Right lobe of liver (tissue), 6 donors: ENCODE measurements at regions not wholly inside any gene's neighbourhood (a gene's known extent, or its start where the extent isn't known, plus 50 kb on each side); places are given as distances from the start of the nearest gene placed in this dataset.
A peak's percentile ranks its signal among the peaks of the same experiment; 100 is the strongest.

Source experiments
- ATAC-seq, 4 donors: fragments of 200-7000 bp; cut with Tn5 transposase; one replicate each; pipeline ENCODE4 v1.9.1; 2020; ENCODE audit warnings: mild to moderate bottlenecking in 4 of 4, moderate library complexity in 4 of 4
- DNase-seq, 3 donors: peaks; one replicate each; pipeline ENCODE4 v3.0.0-alpha.2; 2020
- H3K27ac ChIP-seq, 3 donors: fragments of 200-600 bp; one replicate each; pipeline ENCODE4 v1.8.0; 2022
- H3K27me3 ChIP-seq, 2 donors: fragments of 200-600 bp; one replicate each; pipeline ENCODE4 v1.8.0; 2022
- H3K36me3 ChIP-seq, 4 donors: fragments of 200-600 bp; sonication (generic) in 1 of 4; one replicate each; pipeline versions ENCODE4 v1.5.1 to v1.8.0; 2017 to 2022; ENCODE audit warnings: control low read depth in 1 of 4
- H3K4me1 ChIP-seq, 4 donors: fragments of 200-600 bp; sonication (generic) in 1 of 4; one replicate each; pipeline versions ENCODE4 v1.5.1 to v1.8.0; 2017 to 2022; ENCODE audit warnings: control low read depth in 1 of 4
- H3K4me3 ChIP-seq, 3 donors: fragments of 200-600 bp; one replicate each; pipeline ENCODE4 v1.8.0; 2022
- H3K9me3 ChIP-seq, 4 donors: fragments of 200-600 bp; sonication (generic) in 1 of 4; one replicate each; pipeline versions ENCODE4 v1.5.1 to v1.8.0; 2017 to 2022; ENCODE audit warnings: control low read depth in 1 of 4
- POLR2A ChIP-seq: fragments of 450-650 bp; IDR thresholded peaks from one replicate; pipeline ENCODE4 v1.6.1; 2017; ENCODE audit warnings: antibody characterized with exemption, mild to moderate bottlenecking
- WGBS: methylation state at CpG from one replicate; pipeline ENCODE4 v1.1.6; 2018; ENCODE audit warnings: low coverage, low lambda C conversion rate; ENCODE audit not compliant: insufficient coverage; ENCODE audit errors: missing lambda C conversion rate; 5-methylcytosine and 5-hydroxymethylcytosine counted together
- intact Hi-C, 2 donors: fragments of 100-400 bp; cut with DNase I; formaldehyde crosslinking; loops; one replicate each; pipeline versions ENCODE4 v1.11.2 to v1.14.1; 2022
- TF ChIP-seq, protein P1 (sequence below), 4 donors: fragments of 200-600 bp in 3 of 4; fragments of 450-650 bp in 1 of 4; IDR thresholded peaks; one replicate each; pipeline versions ENCODE4 v1.5.1 to v1.8.0; 2016 to 2022; ENCODE audit warnings: antibody characterized with exemption in 4 of 4, mild to moderate bottlenecking in 2 of 4
- donor health status: DM: no; HTN: yes; CAD: no.
- donor health status: DM: no; HTN: no; CAD: no.
- donor health status: DM: no; HTN: no; CAD: no.
- donor health status: DM: no; HTN: yes; CAD: no.
- donor health status: DM: no; HTN: yes; CAD: no.

DNA sequence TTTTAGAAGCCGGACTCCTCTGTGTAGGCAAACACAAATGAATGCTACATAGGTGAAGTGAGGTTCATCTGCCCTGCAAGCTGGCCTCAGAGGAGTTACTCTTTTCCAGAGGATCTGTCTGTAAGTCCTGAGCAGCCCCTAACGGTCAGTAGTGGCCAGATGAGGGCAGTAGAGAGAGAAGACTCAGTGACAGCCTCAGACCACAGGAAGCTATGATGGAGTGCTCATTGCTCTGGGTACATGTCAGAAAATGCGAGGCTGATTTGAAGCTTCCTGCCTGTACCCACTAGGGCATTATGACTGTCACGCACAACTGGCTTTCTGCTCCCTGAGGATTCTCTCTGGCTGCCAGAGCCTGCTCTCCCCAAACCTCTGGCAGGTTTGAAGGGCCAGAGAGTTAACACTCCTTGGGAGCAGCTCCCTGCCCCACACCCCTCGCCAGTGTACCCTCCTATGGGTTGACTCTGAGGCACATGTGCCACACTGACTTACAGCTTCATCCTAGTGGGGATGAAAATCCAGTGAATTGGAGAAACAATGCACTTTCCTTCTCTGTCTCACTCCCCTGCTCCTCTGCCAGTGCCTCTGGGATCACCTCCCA, 141.5 kb downstream of the GABRG2 start:
- TF ChIP-seq POLR2A = no peak
- TF ChIP-seq, protein P1, sequence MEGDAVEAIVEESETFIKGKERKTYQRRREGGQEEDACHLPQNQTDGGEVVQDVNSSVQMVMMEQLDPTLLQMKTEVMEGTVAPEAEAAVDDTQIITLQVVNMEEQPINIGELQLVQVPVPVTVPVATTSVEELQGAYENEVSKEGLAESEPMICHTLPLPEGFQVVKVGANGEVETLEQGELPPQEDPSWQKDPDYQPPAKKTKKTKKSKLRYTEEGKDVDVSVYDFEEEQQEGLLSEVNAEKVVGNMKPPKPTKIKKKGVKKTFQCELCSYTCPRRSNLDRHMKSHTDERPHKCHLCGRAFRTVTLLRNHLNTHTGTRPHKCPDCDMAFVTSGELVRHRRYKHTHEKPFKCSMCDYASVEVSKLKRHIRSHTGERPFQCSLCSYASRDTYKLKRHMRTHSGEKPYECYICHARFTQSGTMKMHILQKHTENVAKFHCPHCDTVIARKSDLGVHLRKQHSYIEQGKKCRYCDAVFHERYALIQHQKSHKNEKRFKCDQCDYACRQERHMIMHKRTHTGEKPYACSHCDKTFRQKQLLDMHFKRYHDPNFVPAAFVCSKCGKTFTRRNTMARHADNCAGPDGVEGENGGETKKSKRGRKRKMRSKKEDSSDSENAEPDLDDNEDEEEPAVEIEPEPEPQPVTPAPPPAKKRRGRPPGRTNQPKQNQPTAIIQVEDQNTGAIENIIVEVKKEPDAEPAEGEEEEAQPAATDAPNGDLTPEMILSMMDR (IDR thresholded peaks at IDR 0.05) = peak; percentile 28 to 53 (median 36)
- H3K36me3 ChIP-seq = no peaks in the 10 kb centered on the region
- no peak overlapping the region for H3K27ac ChIP-seq
- intact Hi-C loops = no loop called here
- peak in 1 of 3 donors; percentile 43 for DNase-seq
- H3K4me1 ChIP-seq = no peaks in the 10 kb centered on the region
- H3K27me3 ChIP-seq = peaks cover 0 to 4% of the 10 kb centered on the region in 2 donors
- ATAC-seq = peak; percentile 65 to 82 (median 72)
- H3K4me3 ChIP-seq = no peak overlapping the region
- WGBS = 17% methylated on average over 3 of the region's 5 CpGs
- no peaks in the 10 kb centered on the region for H3K9me3 ChIP-seq

DNA sequence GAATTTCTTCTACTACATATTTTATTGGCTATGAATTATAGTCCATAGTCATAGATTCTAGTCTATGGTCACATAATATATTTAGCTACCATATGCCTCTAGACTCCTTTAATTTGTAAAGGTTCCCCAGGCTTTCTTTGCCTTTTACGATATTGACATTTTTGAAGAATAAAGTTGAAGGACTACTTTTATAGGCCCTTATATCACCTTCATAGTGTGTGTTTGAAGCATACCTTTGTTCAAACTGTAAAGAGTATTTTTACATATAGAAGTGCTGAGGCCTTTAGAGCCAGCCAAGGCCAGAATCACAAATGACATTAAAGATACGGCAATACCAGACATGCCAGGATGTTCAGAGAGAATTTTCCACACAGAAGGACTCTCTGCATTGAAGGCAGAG, 147.0 kb downstream of the GABRG2 start:
- no peaks in the 10 kb centered on the region for H3K36me3 ChIP-seq
- DNase-seq (no peak), ATAC-seq (no peak)
- no peaks in the 10 kb centered on the region for H3K9me3 ChIP-seq
- no peak for TF ChIP-seq POLR2A
- TF ChIP-seq, protein P1 (IDR thresholded peaks at IDR 0.05) = no peak
- no peaks in the 10 kb centered on the region for H3K4me1 ChIP-seq
- intact Hi-C loops = no loop called here
- H3K4me3 ChIP-seq = no peak overlapping the region
- H3K27me3 ChIP-seq = no peaks in the 10 kb centered on the region
- H3K27ac ChIP-seq = no peak overlapping the region
- WGBS = 64% methylated on average over 2 of the region's 2 CpGs

DNA sequence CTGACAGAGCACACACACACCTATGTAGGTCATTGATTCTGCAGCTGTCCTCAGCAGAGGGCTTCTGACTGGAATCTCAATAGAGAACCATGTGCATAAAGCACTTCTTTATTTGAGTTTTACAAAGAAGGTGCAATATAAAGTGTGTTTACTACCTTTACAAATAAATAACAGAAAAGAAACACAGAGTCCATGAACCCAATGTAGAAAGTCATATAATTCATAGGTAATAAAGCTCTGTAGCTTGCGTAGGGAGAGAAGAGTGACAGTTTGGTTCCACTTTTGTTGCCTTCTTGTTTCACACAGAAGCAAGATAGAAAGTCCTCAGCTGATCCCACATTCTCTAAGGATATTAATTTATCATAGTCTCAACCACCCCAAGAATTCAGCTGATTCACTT, 149.5 kb downstream of the GABRG2 start:
- Histone ChIP-seq H3K27ac (no peak overlapping the region), H3K36me3 (no peaks in the 10 kb centered on the region), H3K4me1 (no peaks in the 10 kb centered on the region), H3K27me3 (no peaks in the 10 kb centered on the region), H3K9me3 (no peaks in the 10 kb centered on the region), H3K4me3 (no peak overlapping the region)
- TF ChIP-seq, protein P1 (IDR thresholded peaks at IDR 0.05) = no peak
- no peak for TF ChIP-seq POLR2A
- ATAC-seq (no peak), DNase-seq (no peak)
- intact Hi-C loops = no loop called here
- 43% methylated on average over 1 of the region's 1 CpG for WGBS

DNA sequence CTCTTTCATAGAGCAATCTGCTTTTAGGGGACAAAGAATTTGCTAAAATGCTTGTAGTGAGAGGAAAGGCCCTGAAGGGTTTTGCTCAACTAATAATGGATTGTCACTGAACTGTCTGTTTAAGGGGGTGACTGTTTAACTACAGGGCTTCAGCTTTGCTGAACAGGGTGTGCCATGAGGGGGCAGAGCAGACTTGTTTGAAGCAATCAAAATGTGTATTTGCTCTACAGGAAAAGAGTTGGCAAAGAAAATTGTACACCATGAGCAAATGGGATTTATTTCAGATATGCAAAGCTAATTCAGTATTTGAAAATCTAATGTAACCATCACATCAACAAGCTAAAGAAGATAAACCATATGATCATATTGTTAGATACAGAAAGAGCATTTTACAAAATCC, 154.3 kb downstream of the GABRG2 start:
- intact Hi-C loops = no loop called here
- no peak for ATAC-seq
- no peak for TF ChIP-seq POLR2A
- TF ChIP-seq, protein P1 (IDR thresholded peaks at IDR 0.05) = no peak

DNA sequence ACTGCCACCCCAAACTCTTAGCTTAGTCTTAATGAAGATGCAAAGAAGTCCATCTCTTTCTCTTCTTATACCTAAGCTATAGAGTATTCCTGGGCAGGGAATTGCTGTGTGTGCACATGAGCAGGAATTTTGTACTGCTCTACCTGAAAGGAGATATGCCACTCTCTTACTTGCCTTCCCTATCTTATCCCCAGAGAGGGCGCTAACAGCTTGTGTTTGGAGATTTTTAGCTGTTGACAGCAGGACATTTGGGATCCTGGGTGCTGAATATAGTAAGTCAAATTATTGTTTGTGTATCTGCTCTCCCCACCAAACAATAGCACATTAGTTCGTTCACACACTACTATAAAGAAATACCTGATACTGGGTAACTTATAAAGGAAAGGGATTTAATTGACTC, 159.5 kb downstream of the GABRG2 start:
- DNase-seq (no peak), ATAC-seq (no peak)
- no peaks in the 10 kb centered on the region for H3K4me1 ChIP-seq
- H3K9me3 ChIP-seq = no peaks in the 10 kb centered on the region
- WGBS = 49% methylated on average over 2 of the region's 2 CpGs
- no peaks in the 10 kb centered on the region for H3K27me3 ChIP-seq
- intact Hi-C loops = no loop called here
- TF ChIP-seq POLR2A = no peak
- TF ChIP-seq, protein P1 (IDR thresholded peaks at IDR 0.05) = no peak
- H3K27ac ChIP-seq = no peak overlapping the region
- H3K36me3 ChIP-seq = no peaks in the 10 kb centered on the region
- no peak overlapping the region for H3K4me3 ChIP-seq

More for the DNA sequence above, 154.3 kb downstream of the GABRG2 start:
- Histone ChIP-seq H3K4me1 (no peaks in the 10 kb centered on the region), H3K36me3 (no peaks in the 10 kb centered on the region), H3K27me3 (no peaks in the 10 kb centered on the region), H3K9me3 (no peaks in the 10 kb centered on the region), H3K4me3 (no peak overlapping the region), H3K27ac (no peak overlapping the region)
- no peak for DNase-seq
